ENCODE measurements at regions not wholly inside any gene's neighbourhood (a gene's known extent, or its start where the extent isn't known, plus 50 kb on each side); places are given as distances from the start of the nearest gene placed in this dataset.

- no peaks in the 10 kb centered on the region for H3K36me3 ChIP-seq (ENCODE audit: insufficient read depth, low read length)
- no peaks in the 10 kb centered on the region for H4K20me1 ChIP-seq (ENCODE audit: insufficient read depth, low read length)
- no peaks in the 10 kb centered on the region for H3K79me2 ChIP-seq (ENCODE audit: insufficient read depth, low read length)
- no peaks in the 10 kb centered on the region for H3K9me3 ChIP-seq (ENCODE audit: low read depth, low read length)
- H3K4me3 ChIP-seq (ENCODE audit: insufficient read depth, low read length), result no peak overlapping the region
- H3K4me2 ChIP-seq (ENCODE audit: insufficient read depth, low read length), result no peak overlapping the region
- DNase-seq (ENCODE audit: insufficient read length, low spot score, missing footprints), result no peak
- no peaks in the 10 kb centered on the region for H3K27me3 ChIP-seq (ENCODE audit: insufficient read depth, low read length)
- no peak overlapping the region for H2AFZ ChIP-seq (ENCODE audit: low read length)
- H3K4me1 ChIP-seq (ENCODE audit: insufficient read depth, low read length), result no peaks in the 10 kb centered on the region
- no peak for TF ChIP-seq CTCF (IDR thresholded peaks at IDR 0.05; ENCODE audit: extremely low read depth, low read depth, low read length)
- no peak overlapping the region for H3K27ac ChIP-seq (ENCODE audit: low read depth, low read length)
Observed at GRCh38 chr3:182568261-182568660, 225.0 kb upstream of the ATP11B start.

GRCh38 chr3:182568876-182569275 lies 224.4 kb upstream of the ATP11B start:
- Histone ChIP-seq H2AFZ (ENCODE audit: low read length) (no peak overlapping the region), H3K4me3 (ENCODE audit: insufficient read depth, low read length) (no peak overlapping the region), H4K20me1 (ENCODE audit: insufficient read depth, low read length) (no peaks in the 10 kb centered on the region), H3K4me2 (ENCODE audit: insufficient read depth, low read length) (no peak overlapping the region), H3K4me1 (ENCODE audit: insufficient read depth, low read length) (no peaks in the 10 kb centered on the region), H3K27me3 (ENCODE audit: insufficient read depth, low read length) (no peaks in the 10 kb centered on the region), H3K79me2 (ENCODE audit: insufficient read depth, low read length) (no peaks in the 10 kb centered on the region), H3K27ac (ENCODE audit: low read depth, low read length) (no peak overlapping the region), H3K9me3 (ENCODE audit: low read depth, low read length) (no peaks in the 10 kb centered on the region), H3K36me3 (ENCODE audit: insufficient read depth, low read length) (no peaks in the 10 kb centered on the region)
- no peak for DNase-seq (ENCODE audit: insufficient read length, low spot score, missing footprints)
- TF ChIP-seq CTCF (IDR thresholded peaks at IDR 0.05; ENCODE audit: extremely low read depth, low read depth, low read length), result no peak

GRCh38 chr3:182570946-182571594 lies 222.2 kb upstream of the ATP11B start:
- Histone ChIP-seq H2AFZ (ENCODE audit: low read length) (no peak overlapping the region), H3K79me2 (ENCODE audit: insufficient read depth, low read length) (no peaks in the 10 kb centered on the region), H3K4me2 (ENCODE audit: insufficient read depth, low read length) (no peak overlapping the region), H3K27ac (ENCODE audit: low read depth, low read length) (no peak overlapping the region), H3K27me3 (ENCODE audit: insufficient read depth, low read length) (no peaks in the 10 kb centered on the region), H3K9me3 (ENCODE audit: low read depth, low read length) (no peaks in the 10 kb centered on the region), H3K4me3 (ENCODE audit: insufficient read depth, low read length) (no peak overlapping the region), H3K4me1 (ENCODE audit: insufficient read depth, low read length) (no peaks in the 10 kb centered on the region), H3K36me3 (ENCODE audit: insufficient read depth, low read length) (no peaks in the 10 kb centered on the region), H4K20me1 (ENCODE audit: insufficient read depth, low read length) (no peaks in the 10 kb centered on the region)
- no peak for TF ChIP-seq CTCF (IDR thresholded peaks at IDR 0.05; ENCODE audit: extremely low read depth, low read depth, low read length)
- DNase-seq (ENCODE audit: insufficient read length, low spot score, missing footprints), result no peak

GRCh38 chr3:182575941-182576340 lies 217.4 kb upstream of the ATP11B start:
- Histone ChIP-seq H3K4me3 (ENCODE audit: insufficient read depth, low read length) (no peak overlapping the region), H4K20me1 (ENCODE audit: insufficient read depth, low read length) (no peaks in the 10 kb centered on the region), H2AFZ (ENCODE audit: low read length) (no peak overlapping the region), H3K27me3 (ENCODE audit: insufficient read depth, low read length) (no peaks in the 10 kb centered on the region), H3K79me2 (ENCODE audit: insufficient read depth, low read length) (no peaks in the 10 kb centered on the region), H3K9me3 (ENCODE audit: low read depth, low read length) (no peaks in the 10 kb centered on the region), H3K36me3 (ENCODE audit: insufficient read depth, low read length) (no peaks in the 10 kb centered on the region), H3K4me1 (ENCODE audit: insufficient read depth, low read length) (no peaks in the 10 kb centered on the region), H3K27ac (ENCODE audit: low read depth, low read length) (no peak overlapping the region), H3K4me2 (ENCODE audit: insufficient read depth, low read length) (no peak overlapping the region)
- TF ChIP-seq CTCF (IDR thresholded peaks at IDR 0.05; ENCODE audit: extremely low read depth, low read depth, low read length), result no peak
- DNase-seq (ENCODE audit: insufficient read length, low spot score, missing footprints), result no peak
